HG03280 (cell line): ENCODE measurements at regions not wholly inside any gene's neighbourhood (a gene's known extent, or its start where the extent isn't known, plus 50 kb on each side); places are given as distances from the start of the nearest gene placed in this dataset.
"Not testable (repeated sequence)": the region's sequence is repeated elsewhere in the genome, so short reads cannot be mapped to it uniquely, and the experiment has no call there.

Source experiments
- ATAC-seq: cut with Tn5 transposase; IDR thresholded peaks from one replicate; pipeline ENCODE4 v1.9.1; 2021; ENCODE audit warnings: mild to moderate bottlenecking, moderate library complexity; ENCODE audit not compliant: unreplicated experiment

- no peak for ATAC-seq
These were observed 70.4 kb upstream of the PTPN1 start for GRCh38 chr20:50439539-50440453.

GRCh38 chr20:50442512-50442911, 67.7 kb upstream of the PTPN1 start:
- no peak for ATAC-seq

- no peak for ATAC-seq
These were observed 64.6 kb upstream of the PTPN1 start for GRCh38 chr20:50445354-50446151.

- ATAC-seq: no peak
These were observed 63.7 kb upstream of the PTPN1 start for GRCh38 chr20:50446351-50447101.

GRCh38 chr20:50447102-50447804, 62.9 kb upstream of the PTPN1 start:
- no peak for ATAC-seq

GRCh38 chr20:50447817-50448216, 62.4 kb upstream of the PTPN1 start:
- ATAC-seq: no peak

GRCh38 chr20:50448625-50449403, 61.4 kb upstream of the PTPN1 start:
- ATAC-seq: not testable (repeated sequence)

- ATAC-seq: peak; percentile 59
These were observed 60.3 kb upstream of the PTPN1 start for GRCh38 chr20:50449738-50450492.

- peak; percentile 4 for ATAC-seq
These were observed 59.7 kb upstream of the PTPN1 start for GRCh38 chr20:50450493-50450826.

- ATAC-seq: peak; percentile 79
These were observed 59.1 kb upstream of the PTPN1 start for GRCh38 chr20:50450881-50451752.

GRCh38 chr20:50451792-50452425, 58.3 kb upstream of the PTPN1 start:
- not testable (repeated sequence) for ATAC-seq

- ATAC-seq: no peak
These were observed 56.5 kb upstream of the PTPN1 start for GRCh38 chr20:50453533-50454244.

- ATAC-seq: not testable (repeated sequence)
These were observed 54.9 kb upstream of the PTPN1 start for GRCh38 chr20:50455245-50455644.

- no peak for ATAC-seq
These were observed 54.3 kb upstream of the PTPN1 start for GRCh38 chr20:50455656-50456451.

GRCh38 chr20:50456452-50457324, 53.5 kb upstream of the PTPN1 start:
- ATAC-seq: no peak
